22Rv1 (cell line): ENCODE measurements at regions not wholly inside any gene's neighbourhood (a gene's known extent, or its start where the extent isn't known, plus 50 kb on each side); places are given as distances from the start of the nearest gene placed in this dataset.

Experiments
- ZFX ChIP-seq: fragments of 450-650 bp; IDR thresholded peaks from 2 replicates; pipeline ENCODE4 v1.6.1; 2017; ENCODE audit warnings: antibody characterized with exemption, borderline replicate concordance
- TF ChIP-seq, protein P1 (sequence below): fragments of 450-650 bp; IDR thresholded peaks from 2 replicates; pipeline ENCODE4 v1.5.1; 2017; ENCODE audit warnings: mild to moderate bottlenecking

DNA sequence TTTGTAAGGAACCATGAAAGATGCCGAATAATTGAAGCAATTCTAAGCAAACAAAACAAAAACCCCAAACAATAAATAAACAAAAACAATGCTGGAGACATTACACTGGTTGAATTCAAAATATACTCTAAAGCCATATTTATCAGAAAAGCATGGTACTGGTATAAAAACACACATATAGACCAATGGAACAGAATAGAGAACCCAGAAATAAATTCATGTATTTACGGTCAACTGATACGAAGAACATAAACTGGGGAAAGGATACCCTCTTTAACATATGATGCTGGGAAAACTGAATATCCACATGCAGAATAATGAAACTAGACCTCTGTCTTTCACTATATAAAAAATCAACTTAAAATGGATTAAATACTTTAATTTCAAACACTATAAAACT, 214.3 kb upstream of the PDZRN3 start:
- TF ChIP-seq, protein P1, sequence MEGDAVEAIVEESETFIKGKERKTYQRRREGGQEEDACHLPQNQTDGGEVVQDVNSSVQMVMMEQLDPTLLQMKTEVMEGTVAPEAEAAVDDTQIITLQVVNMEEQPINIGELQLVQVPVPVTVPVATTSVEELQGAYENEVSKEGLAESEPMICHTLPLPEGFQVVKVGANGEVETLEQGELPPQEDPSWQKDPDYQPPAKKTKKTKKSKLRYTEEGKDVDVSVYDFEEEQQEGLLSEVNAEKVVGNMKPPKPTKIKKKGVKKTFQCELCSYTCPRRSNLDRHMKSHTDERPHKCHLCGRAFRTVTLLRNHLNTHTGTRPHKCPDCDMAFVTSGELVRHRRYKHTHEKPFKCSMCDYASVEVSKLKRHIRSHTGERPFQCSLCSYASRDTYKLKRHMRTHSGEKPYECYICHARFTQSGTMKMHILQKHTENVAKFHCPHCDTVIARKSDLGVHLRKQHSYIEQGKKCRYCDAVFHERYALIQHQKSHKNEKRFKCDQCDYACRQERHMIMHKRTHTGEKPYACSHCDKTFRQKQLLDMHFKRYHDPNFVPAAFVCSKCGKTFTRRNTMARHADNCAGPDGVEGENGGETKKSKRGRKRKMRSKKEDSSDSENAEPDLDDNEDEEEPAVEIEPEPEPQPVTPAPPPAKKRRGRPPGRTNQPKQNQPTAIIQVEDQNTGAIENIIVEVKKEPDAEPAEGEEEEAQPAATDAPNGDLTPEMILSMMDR: no peak
- TF ChIP-seq ZFX: no peak
